Skin of body (tissue), 1 donor: ENCODE measurements at regions not wholly inside any gene's neighbourhood (a gene's known extent, or its start where the extent isn't known, plus 50 kb on each side); places are given as distances from the start of the nearest gene placed in this dataset.

ENCODE experiments used
- DNase-seq: peaks from one replicate; lab custom pipeline; 2025; lab: John Stamatoyannopoulos, UW

DNA sequence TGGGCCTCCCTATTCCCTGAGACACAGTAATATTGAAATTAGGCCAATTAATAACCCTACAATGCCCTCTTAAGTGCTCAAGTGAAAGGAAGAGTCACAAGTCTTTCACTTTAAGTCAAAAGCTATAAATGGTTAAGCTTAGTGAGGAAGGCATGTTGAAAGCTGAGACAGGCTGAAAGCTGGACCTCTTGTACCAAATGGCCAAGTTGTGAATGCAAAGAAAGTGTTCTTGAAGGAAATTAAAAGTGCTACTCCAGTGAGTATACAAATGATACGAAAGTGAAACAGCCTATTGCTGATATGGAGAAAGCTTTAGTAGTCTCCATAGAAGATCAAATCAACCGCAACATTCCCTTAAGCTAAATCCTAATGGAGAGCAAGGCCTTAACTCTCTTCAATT, 140.8 kb downstream of the PTCSC3 start:
- no peak for DNase-seq

DNA sequence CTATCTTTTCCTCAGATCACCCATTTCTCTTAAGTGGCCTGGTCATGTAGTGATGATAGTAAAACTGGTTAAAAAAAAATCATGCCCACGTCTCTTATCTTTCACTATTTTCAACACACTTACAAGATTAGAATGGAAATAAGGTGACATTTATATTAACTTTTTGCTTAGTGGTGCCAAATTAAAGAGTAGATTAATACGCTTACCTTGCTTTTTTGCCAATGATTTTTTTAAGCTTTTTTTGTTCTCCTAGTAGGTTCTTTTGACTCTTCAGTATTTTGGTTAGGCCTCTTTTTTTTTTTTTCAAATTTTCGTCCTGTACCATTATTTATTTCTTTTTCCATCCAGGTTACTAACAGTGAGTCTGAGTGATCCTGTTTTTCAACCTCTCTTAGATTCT, 147.9 kb downstream of the PTCSC3 start:
- no peak for DNase-seq

DNA sequence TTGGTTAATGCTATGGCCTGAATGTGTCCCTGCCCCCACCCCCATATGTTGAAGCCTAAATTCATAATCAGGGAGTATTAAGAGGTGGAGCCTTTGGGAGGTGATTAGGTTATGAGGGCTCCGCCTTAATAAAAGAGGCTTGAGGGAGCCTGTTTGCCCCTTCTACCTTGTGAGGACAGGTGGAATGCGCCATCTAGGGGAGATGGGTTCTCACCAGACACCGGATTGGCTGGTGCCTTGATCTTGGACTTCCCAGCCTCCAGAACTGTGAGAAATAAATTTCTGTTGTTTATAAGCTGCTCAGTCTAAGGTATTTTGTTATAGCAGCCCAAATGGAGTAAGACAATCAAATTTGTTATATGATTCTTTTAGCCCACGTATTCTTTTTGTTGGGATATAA, 148.3 kb downstream of the PTCSC3 start:
- DNase-seq: no peak

DNA sequence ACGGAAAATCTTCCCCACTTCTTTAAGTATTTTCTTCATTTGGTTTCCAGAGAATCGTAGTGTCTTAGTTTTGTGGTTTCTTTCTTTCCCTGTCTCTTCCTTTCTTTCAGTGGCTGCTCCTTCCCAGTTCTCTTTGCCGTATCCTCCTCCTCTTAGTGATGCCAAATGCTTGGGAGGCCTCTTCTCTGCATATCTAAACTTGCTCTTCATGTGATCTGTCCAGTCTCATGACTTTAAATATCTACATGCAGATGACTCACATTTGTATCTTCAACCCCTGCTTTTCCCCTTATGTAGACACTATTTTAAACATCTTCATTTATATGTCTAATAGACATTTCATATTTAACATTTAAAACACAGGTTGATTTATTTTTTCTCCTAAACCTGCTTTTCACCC, 149.2 kb downstream of the PTCSC3 start:
- no peak for DNase-seq

DNA sequence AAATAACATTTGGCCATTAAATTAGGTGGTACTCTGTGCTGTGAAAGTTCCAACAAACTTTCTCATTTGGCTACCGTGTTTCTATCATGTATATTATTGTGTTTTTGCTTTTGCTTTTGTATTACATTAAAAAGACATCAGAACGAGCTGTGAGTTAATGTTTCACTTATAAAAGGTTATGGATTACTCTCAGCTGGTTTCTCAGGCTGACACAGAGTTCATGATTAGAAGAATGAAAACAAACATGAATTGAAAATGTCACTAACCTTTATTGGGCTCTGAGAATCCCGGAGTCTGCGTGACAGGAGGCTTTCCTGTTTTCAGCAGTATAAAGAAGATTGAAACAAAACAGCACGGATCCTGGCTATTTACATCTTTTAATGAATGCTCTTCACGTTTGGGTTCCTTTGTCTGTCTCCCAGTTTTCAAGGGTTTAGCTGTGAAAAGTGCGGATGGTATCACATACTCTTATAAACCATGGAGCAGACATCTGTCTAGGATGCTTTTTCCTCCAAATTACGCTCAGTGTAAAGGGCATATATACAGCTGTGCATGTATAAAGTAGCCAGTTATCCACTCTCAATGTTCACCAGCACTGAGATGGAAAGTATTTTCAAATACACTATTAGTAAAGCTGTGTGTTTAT, 153.6 kb downstream of the PTCSC3 start:
- no peak for DNase-seq

DNA sequence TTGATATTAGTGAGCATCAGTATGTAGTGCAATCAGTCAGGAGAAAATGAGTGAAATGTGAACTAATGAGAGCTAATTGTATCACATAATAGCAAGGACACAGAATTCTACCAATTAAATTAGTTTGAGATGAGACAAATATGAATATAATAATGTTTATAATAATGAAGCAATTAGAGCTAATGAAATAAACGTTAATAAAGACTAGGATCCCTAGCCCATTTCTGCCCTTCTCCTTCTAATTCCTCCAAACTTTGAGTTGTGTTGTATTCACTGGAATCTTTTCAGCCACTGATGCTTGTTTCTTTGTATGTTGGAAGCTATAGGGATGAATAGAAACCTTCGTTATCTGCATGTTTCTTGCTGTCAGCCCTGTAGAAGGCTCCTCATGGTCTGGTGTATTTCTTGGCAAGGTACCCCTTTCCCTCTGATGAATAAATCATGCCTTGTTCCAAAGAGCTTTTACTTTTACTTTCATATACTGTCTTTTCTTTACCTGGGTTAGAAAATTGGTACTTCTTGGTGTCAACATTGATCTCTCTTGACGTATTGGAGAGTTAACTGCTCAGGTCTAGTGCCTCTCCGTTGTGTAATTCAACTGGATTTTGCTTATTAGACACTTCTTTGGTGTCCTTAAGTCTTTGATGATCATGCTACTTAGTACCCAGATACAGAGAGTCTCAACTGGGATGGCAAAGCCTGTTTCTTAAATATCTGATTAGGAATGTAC, 154.8 kb downstream of the PTCSC3 start:
- no peak for DNase-seq

DNA sequence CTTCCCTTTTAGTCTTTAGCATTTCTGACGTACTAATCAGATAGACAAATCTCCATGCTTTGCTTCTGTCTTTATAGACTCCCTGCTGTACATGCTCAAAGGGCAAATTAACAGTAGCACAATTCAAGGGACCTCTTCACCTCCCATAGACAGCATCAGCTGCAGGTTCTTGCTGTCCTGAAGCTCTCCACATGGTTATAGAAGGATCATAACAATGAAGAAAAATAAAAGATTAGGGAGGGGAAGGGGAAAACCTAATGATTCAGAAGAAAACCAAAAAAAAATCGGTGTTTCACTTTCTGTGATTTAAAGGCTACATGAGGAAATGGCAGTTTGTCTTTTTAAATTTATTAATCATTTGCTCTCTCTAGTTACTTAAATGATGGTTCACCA, 155.5 kb downstream of the PTCSC3 start:
- DNase-seq: no peak

DNA sequence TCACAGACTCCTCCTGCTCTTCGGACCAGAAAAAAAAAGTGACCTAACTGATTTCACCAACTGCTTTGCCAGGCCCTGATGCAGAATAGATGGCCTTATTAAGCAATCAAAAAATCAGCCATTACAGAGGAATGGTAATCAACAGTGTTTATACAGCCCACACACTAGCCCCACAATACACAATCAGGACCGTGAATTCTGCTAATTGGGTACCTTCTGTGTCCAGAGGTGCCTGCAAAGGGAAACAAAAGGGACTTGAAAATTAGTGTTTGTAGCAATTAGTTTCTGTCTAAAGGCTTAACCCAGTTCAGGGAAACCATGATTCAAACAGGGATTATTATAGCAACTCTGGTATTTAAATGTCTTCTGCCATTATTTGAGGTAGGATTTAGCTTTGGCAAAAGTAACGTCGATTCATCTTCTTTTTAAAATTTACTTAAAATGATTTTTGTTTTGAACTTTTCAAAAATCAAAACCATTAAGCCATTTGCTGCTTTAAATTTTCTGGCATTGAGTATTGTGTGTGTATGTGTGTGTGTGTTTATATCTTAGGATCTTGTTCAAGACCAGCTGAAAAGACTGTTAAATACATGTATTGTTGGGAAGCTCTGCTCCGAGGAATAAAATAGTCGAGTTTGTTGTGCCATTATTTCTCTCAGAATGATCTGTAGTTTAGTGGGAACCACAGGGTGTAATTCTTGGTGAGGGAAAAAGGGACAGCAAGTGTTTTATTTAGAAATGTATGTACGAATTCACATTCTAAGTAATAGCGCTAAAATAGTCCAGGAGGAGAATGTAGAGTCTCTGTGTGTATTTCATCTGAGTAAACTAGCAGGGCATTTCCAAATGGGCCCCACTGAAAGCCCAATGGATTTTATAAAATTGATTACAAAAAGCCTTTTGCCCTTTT, 156.1 kb downstream of the PTCSC3 start:
- no peak for DNase-seq

DNA sequence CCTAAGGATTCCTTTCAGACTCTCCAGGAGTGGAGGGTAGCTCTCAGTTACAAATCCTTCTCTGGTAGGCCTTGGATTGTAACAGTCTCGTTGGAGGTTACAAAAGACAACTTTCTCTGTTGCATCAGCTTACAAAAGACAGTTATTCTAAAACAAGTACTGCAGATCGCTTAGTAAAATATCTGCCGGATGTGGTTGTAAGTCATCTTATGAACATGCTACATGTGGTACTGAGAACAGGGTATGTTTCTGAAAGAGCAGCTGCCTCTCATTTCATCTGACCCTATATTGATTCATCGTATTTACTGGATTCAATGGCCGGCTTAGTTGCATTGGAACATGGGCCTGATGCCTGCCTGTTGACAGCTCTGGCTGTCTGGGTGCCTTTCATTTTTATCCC, 157.4 kb downstream of the PTCSC3 start:
- DNase-seq: no peak

DNA sequence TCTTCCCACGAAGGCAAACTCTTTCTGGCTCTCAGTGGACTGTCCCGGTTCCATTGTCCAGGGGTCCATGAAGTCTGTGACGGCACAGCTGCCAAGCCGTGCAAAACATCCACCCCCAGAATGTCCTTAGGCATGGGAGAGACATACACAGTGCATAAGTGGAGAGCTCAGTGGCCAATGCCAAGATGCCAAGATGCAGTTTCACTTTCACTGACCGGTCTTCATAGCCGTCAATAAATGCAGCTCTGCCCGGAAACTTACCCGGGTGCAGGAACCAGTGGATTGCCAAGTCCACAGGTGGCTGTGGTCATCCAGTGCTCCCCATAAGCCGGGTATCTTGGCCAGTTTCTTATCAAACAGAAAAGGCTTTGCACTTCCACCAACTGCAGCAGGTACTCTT, 162.3 kb downstream of the PTCSC3 start:
- DNase-seq: no peak

DNA sequence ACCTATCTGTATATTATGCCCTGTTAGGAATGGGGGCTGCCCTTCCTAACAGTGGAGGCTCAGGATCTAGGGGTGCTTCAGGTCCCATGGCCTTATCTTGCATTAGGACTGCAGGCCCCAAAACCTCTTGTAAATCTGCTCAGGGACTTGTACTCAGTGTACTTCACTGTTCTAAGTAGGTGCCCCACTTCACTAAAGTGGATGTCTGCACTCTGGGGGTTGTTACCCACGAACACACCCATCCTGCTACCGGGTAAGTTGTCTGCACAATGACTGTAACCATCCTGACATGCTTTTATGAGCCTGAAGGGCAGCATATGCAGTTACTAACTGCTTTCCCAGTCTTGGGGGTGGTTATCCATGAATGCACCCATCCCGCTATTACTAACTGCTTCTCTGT, 163.0 kb downstream of the PTCSC3 start:
- no peak for DNase-seq

DNA sequence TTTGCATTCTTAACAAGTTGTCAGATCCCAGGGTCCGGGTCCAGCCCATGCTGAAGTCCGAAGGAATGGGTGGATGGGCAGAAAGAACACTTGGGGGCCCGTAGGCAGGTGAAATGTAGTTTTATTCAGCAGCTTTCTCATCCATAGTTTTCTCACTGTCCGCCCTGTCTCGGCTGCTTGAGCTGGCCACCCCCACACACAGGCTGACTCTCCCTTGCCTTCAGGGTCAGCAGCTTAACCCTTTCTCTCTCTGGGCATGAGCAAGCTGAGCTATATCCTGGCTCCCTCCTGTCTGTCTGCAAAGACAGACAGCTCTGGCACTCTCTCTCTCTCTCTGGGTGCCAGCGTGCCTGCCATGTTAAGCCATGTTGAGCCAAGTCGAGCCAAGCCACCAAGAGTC, 163.9 kb downstream of the PTCSC3 start:
- DNase-seq: no peak

DNA sequence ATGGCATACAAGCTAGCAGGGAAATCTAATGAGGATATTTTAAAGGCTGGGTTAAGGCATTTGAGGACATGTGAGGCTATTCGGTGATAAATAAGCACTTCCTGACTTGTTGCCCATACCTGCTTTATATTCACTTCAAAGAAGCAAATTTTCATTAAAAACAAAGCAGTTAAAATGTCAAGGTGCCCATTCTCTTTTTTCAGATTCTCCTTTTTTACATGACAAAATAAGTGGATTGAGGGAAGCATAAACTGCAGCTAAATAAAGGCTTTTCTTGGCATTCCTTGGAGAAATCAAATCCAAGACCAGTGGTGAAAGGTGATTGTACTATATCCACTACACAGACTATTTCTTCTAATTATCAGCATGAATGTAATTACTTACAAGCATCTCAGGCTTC, 166.9 kb downstream of the PTCSC3 start:
- DNase-seq: no peak

DNA sequence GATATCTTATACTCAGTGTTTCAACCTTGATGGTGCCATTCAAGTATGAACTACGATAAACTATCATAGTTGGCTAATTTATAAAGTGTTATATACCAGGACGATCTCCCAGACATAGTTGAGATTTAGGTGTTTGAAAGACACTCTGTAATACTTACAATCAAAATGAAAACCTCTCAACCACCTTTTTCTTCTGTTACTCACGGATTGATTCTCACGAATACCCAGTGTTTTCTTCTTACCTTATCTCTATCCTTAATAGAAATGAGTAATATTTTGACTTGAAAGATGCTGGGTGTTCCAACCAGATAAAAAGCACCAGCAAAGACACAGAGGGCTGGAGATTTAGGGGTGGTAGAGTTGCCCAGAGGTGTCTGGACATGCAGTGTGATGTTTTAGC, 169.9 kb downstream of the PTCSC3 start:
- DNase-seq: no peak

DNA sequence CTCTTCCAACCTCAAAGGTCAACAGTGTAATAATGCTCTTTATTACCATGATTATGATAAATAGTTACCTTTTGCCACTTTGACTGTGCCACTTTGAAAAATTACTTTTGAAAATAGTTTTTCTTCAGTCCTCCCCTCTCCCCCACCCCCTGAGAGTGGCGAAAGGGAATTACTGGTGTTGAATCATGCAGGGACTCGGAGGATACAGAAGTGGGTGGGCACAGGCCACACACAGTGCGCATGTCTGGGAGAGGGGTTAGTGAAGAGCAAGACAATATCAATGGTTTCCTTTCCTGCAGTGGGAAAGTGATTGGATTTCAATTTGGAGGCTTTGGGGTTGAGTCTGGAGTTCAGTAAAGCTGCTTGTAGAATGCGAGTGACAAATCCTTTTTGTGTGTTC, 170.9 kb downstream of the PTCSC3 start:
- DNase-seq: no peak

DNA sequence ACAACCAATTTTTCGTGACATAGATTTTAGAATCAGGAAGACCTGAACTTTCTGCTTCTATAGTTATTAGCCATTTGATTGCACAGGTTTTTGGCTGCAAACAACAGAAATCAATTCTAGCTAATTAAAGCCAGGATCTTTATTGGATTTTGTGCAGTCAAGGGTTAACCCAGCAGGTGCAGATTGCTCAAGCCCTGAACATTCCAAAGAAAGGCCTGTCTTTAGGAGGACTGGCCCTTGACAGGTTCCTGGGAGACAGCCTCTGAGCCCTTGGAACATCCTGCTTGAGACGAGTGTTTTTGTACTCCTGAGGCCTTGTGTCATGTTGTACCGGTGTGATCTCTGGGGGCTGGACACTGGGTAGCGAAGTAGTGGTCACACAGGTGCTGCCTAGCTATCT, 174.6 kb downstream of the PTCSC3 start:
- DNase-seq: no peak

DNA sequence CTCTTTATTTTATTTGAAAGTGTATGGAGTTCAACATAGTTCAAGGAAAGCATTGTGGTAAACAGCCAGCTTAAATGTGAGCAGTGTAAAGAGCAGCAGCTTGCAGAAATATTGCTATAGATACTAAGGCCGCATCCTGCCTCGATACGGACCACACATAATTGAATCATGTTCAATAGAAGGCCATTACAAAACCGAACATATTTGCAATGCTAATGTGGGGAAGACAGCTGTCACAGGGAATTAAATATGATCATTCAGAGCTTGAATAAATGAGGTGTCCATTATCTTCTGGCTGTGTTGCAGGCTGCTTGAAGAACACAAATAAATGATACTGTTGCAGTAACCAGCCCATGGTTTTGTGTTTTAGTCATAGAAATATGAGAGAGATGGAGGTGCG, 173.2 kb downstream of the BRMS1L start:
- no peak for DNase-seq

DNA sequence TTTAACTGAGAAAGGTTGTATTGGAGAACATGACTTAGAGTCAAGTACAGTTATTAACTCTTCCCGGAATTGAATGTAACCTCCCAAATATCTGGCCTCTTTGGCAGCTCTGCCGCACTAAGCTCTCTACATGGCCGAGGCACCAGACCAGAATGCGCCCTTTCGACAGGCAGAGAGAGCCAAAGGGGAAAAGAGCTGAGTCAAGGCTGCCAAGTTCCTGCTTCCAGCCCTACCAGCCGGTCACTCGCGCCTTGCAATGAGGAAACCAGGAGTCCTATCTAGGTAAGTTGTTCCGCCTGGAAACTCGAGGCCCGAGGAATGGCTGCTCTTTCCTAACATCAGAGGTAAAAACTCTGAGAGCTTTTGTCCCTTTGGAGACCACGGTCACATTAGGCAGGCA, 172.2 kb downstream of the BRMS1L start:
- DNase-seq: no peak

DNA sequence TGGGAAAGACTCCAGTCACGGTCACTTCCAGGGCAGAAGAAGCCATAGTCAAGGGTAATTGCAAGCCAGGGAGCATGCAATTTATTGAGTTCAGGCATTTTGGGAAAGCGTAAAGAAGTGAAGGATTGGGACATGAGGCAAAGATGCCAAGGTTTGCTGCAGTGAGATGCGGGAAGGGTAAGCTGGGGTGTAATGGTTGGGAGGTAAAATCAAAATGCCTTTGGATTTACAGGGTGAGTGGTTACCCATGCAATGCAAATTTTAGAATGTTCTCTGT, 167.5 kb downstream of the BRMS1L start:
- no peak for DNase-seq

DNA sequence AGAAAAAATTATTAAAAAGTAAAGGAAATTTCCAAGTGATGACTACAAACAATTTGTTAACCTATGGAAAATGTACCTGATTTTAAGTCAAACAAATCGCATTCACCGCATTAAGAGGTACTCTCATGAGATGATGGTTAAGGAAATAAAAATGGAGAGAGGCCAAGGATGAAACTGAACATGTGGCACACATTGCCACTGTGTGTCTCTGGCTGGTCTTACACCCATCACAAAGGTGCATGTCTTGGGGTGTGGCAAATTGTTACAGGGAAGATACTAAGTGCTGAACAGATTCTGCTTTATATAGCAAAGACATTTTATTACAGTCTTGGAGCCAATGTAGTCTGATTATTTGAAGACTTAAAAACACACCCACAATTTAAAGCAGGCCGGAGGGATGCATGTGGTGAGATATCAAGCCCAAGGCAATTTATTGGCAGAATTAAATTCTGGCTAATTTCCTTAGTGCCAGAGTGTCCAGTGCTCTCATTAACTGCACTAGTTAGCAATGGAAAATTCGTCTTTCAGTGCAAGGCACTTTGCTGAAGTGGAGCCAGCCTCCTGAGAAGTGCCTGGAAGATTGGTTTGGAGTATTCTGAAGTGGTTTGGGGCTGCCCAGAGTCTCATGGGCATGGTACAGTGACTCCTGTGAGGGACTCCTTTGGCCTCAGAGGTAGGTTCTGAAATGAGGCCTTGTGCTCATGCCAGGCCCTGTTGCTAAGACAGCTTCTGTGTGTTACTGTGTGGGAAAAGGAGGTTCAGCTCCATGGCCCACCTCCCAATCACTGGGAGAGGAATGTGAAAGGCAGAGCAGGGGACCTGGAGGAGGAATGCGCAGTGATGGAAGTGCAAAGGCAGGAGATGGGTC, 166.9 kb downstream of the BRMS1L start:
- no peak for DNase-seq

DNA sequence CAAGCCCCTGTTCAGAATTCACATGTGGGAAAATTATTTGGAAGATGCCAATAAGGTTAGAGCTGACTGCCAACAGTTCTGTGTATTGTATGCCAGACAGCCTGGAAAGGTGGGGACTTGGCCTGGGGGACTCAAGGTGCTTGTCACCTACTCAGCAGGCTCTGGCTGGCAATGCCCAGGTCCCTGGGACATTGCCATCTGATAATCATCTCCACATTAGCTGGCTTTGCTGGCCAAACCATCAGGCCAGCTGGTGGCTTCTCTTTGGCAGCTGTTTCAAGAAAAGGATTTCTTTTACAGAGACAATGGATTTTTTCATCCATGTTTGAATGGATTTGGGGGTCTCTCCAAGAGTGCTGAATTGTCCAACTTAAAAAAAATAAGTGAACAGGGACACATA, 165.2 kb downstream of the BRMS1L start:
- no peak for DNase-seq

DNA sequence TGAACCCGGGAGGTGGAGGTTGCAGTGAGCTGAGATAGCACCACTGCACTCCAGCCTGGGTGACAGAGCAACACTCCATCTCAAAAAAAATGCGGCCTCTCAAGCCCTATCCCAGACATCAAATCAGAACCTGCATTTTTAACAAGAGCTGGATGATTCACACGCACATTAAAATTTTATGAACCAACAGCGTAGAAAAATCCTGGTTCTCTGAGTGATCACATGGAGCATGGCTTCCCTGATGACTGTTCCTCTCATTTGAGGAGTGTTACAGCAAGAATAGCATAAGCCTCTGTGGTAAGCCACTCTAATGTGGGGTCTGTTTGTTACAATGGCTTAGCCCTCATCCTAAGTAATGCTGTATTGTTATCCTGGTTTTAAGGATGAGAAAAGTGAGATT, 163.6 kb downstream of the BRMS1L start:
- no peak for DNase-seq
